ENCODE measurements at regions not wholly inside any gene's neighbourhood (a gene's known extent, or its start where the extent isn't known, plus 50 kb on each side); places are given as distances from the start of the nearest gene placed in this dataset.
A peak's percentile ranks its signal among the peaks of the same experiment; 100 is the strongest.

DNA sequence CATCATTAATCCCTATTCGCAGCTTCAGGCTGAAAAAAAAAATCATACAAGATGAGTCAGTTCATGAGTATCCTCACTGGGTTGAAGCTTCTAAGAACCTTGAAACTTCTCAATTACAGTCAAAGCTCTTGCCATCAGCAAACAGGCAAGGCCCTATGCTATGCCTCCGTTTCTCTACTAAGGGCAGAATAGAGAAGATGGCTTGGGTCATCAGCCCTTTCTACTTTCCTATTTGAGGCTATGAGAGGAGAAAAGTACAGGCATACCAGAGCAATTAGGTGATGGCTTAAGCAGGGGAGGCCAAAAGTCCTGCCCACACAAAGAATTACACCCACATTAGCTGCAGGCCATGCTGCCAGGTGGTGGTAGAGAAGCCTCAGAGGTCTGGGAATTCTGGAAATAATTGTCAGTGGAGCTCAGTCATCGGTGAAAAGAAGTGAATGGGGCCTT lies 89.0 kb downstream of the MRPL46 start:
- no peak for DNase-seq

DNA sequence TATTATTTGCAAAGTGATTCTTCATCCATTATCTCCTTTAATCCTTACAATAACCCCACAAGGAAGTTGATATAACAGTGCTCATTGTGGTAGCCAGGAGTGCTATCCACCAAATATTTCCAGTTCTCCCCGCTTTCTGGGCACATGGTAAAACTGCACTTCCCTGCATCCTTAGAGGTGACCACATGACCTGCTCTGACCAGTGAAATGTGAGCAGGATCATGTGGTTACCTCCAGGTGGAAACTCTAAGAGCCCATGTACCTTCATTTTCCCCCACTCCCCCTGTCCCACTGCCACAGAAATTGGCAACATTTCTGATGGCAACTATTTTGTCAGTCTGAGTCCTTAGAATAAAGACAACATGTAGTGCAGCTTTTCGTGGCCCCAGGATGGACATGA lies 89.7 kb downstream of the MRPL46 start:
- no peak for DNase-seq

DNA sequence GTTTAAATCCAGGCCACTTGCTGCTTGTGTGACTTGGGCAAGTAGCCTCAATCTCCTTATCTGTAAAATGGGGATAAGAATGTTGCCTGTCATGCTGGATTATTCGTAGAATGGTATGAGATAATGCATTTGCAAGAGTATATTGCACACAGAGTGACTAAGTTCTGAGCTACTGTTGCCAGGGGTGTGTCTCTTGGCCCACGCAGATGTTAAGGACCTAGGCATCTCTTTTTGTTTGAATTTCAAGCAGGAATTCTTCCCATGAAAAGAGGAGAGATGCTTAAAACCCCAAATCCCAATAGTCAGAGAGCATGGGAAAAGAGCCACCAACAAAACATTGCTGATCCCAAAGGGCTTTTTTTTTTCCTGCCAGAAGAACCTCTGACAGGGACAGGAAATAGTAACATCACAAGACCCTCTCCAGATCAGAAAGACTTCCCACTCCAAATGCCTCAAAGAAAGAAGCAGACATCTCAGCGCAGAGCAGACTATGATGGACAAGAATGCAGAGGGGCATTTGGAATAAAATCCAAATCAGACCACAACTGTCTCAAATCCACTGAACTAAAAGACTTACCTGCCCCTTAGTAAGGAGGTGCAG lies 90.5 kb downstream of the MRPL46 start:
- DNase-seq = no peak

DNA sequence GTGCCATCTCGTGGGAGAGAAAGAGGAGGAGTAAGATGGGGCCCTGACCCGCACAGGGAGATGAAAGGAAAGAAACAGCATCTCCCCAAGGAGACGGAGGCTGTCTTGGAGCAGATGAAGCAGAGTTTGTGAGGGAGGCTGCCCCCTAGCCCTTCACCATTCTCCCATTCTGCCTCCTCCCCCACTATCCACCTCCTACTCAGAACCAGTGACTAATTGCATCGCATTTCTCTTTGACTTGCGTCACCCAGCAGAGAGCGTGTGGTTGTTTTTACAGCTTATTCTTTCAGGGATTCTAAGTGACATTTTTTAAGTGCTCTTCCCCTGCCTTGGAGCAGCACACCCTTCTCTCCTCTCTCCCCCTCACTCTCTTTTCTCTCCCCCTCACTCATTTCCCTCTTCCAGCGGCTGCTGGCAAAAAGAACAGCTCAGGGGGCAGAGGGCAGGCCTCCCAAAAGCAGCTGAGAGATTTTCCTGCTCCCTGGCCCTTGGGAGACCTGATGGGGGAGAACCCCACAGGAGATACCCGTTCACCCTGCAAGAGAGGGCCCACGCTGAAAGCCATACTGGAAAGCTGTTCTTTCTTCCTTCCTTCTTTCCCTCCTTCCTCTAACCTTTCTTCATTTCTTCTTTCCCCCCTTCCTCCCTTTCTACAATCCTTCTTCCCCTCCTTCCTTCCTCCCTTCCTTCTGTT lies 91.8 kb downstream of the MRPL46 start:
- no peak for DNase-seq

DNA sequence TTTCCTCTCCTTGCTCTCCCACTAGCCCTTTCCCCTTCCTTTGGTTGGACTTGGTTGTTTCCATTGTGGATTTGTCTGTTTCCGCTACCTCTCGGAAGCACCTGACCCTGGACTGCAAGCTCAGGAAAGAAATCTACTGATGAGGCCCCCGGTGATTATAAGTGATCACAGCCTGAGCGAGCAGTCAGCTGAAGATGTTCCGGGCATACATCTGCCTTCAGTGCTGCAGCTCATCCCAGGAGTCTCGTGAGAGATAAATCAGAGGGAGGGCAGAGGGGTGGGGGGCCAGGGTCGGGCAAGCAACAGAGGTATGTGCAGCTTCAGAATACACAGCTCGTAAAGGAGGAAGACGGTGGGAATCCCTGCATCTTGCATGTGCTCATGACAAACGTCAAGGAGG lies 102.1 kb downstream of the MRPL46 start:
- no peak for DNase-seq

DNA sequence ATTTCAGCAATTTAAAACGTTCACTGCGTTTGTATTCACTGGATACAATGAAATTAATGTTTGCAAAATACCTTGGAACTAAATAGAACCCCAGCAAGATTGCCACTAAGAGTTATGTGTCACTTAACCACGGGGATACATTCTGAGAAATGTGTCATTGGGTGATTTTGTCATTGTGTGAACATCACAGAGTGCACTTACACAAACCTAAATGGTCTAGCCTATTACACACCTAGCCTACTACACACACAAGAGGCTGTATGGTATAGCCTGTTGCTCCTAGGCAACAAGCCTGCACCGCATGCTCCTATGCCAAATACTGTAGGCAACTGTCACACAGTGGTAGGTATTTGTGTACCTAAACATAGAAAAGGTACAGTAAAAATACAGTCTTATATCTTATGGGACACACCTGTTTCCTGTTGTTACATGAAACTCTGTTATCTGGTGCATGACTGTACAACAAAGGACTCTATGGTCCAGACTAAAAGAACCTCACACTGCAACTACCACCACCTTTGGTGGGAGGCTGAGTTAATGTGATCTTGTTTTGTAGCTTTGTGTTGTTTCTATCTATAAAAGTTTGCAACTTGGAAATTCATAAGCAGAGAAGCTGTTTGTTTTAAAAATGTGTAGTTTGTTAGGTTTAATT lies 92.2 kb upstream of the NTRK3 start:
- peak; percentile 15 for DNase-seq

DNA sequence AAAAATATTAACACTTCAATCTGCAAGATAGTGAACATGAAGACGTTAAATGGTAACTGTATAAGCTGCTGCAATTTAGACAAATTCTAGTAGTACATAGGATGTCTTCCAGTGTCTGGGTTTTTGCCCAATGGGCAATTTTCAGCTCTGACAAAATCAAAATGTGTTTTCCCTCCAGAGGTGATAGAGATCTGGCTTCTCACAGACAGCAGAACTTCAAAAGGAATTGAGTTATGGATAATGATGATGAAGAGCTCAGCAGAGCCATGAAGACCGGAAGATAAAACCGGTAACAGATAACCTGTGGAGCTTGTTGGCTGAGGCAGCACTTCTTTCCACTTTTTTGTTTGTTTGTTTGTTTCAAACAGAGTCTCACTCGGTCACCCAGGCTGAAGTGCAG lies 89.4 kb upstream of the NTRK3 start:
- DNase-seq = no peak

DNA sequence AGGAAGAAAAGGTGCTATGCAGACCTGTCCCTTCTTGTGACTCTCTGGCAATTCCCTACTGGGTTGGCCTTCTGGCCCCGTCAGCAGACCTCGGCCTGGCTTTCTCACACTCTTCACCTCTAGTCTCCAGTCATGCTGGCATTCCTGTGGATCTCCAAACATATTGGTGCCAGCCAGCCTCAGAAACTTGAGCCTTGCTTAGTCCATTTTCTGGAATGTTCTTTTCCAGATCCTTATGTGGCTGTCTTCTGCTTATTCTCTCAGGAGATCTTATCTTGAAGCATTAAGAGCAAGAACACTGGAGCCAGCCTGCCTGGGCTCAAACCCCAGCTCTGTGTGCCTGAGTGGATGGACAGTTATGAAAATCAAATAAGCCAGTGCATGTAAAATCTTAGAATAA lies 88.2 kb upstream of the NTRK3 start:
- no peak for DNase-seq

DNA sequence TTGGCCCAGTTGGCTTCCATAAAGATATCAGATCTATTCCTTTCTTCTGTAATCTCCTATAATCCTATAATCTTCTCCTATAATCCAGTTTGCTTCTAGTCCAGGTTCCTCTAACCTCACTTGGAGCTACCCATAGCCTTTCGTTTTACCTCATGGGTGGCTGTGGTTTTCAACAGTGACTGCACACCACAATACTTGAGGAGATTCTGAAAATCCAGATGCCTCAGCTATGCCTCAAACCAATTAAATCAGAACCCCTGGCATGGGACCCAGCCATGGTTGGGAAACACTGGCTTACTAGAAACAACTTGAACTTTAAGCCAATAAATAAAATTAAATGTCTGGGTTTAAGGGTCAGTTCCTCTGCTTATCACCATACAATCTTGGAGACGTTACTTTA lies 86.1 kb upstream of the NTRK3 start:
- no peak for DNase-seq

DNA sequence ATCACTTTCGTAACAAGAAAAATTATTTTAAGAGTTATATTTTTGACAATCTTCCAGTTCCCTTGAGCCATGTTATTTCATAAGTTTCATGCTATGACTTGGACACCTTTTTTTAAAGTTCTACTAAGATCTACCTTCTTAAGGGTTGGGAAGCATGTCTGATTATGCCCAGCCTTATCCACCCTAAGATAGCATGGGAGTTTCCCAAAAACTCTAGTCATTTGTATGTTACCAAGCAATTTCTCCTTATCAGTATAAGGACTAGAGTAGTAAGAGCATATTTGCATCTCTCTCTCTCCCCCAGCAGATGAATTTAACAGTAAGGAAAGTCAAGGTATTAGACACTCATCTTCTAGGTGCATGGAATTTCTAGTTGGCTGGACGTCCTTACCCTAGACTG lies 85.1 kb upstream of the NTRK3 start:
- DNase-seq = no peak

DNA sequence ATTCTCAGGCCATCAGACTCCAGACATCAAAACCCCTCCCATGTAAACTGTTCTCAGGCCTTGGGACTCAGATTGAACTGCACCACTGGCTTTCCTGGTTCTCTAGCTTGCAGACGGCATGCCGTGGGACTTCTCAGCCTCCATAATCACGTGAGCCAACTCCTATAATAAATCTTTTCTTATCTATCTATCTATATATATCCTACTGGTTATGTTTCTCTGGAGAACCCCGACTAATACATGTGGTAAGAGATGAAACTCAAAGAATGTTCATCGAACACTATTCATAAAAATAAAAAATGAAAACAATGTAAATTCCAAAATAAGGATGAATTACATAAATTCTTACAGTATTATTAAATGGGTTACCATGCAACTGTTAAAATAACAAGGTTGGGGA lies 84.5 kb upstream of the NTRK3 start:
- DNase-seq = no peak

DNA sequence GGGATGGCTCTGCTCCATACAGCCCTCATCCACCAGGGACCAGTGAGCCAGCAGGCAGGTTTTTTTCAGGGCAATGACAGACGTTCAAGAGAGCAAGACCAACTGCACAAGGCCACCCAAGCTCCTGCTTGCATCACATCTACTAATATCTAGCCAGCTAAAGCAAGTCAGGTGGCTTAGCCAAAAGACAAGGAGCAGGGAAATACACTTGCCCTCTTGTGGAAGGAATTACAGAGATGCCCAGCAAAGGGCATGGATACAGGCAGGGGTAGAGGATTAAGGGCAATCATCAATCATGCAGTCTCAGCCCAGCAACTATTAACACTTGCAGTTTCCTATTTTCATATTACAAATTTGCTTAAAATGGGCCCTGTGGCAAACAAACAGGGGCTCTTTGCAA lies 81.5 kb upstream of the NTRK3 start:
- DNase-seq = no peak

DNA sequence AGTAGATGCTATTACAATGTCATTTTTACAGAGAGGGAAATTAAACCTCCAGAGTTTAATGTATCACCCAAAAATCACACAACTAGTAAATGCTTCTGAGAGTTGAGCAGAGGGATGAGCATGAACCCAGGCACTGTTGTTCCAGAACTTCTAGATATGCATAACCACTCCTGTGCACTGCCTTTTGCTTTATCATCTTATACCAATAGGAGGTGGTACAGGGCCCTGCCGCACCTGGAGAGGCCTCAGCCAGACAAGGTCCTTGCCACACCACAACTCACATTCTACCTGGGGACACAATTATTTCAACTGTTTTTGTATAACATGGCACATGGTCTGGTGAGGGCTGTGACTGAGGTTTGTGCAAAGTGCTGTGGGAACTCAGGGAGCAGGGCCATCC lies 78.5 kb upstream of the NTRK3 start:
- no peak for DNase-seq

DNA sequence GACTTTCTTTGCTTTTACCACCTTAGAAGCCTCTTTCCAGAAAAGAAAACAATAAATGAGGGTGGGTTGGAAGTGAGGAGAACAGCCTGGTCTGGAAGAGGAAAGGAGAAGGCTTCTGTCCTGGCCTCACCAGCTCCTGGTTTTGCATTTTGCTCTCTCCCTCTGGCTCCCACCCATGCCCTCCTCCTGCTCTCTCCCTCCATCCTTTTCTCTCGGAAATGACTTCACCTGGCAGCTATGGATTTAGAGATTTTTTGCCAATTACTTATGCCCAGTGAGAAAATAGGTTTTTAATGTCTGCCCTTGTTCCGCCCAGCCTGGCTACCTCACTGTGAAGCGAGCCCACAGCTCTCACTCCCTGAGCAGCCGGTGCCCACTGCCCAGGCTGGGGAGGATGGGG lies 77.9 kb upstream of the NTRK3 start:
- no peak for DNase-seq

DNA sequence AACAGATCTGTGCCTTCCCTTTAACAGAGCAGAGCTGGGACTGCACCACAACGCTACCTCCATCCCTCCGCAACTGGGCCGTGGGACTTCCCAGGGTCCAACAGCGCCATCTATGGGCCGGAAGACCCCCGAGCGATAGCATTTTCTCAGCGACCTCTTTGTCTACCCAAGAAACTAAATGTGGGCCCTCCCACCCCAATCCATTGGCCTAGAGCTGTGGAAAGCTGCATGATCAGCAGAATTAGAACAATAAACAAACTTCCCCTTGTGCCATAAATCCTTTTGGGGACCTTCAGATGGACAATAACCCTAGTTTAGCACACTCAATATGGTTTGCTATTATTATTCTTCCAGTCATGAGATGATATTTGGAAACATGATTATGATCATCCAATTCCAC lies 74.8 kb upstream of the NTRK3 start:
- peak; percentile 60 for DNase-seq

DNA sequence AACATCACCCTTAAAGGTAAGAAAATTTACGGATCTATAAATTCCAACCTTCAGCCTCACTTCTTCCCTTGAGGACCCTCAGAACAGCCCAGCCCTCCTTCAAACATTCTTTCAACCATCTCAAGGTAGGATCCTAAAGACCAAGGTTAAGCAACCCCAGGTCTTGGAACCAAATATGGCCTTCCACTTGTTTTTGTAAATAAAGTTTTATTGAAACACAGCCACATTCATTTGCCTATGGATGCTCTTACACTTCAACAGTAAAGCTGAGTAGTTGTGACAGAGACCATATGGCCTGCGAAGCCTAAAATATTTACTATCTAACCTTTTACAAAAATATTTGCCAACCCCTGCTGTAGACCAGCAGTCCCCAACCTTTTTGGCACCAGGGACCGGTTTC lies 70.4 kb upstream of the NTRK3 start:
- DNase-seq = no peak

DNA sequence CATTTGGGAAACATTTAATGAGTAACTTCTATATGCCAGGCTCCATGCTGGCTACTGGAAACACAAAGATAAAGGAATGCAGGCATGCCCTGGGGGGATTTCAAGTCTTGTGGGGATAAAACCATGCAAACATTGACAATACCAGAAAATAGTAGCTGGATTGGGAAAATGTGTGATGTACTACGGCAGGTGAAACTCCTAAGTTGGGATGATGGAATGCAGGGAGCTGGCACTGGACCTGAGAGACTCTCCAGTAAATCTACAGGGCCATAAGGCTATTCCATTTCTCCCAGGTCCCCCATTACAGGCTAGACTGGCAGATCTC lies 68.2 kb upstream of the NTRK3 start:
- DNase-seq = no peak

DNA sequence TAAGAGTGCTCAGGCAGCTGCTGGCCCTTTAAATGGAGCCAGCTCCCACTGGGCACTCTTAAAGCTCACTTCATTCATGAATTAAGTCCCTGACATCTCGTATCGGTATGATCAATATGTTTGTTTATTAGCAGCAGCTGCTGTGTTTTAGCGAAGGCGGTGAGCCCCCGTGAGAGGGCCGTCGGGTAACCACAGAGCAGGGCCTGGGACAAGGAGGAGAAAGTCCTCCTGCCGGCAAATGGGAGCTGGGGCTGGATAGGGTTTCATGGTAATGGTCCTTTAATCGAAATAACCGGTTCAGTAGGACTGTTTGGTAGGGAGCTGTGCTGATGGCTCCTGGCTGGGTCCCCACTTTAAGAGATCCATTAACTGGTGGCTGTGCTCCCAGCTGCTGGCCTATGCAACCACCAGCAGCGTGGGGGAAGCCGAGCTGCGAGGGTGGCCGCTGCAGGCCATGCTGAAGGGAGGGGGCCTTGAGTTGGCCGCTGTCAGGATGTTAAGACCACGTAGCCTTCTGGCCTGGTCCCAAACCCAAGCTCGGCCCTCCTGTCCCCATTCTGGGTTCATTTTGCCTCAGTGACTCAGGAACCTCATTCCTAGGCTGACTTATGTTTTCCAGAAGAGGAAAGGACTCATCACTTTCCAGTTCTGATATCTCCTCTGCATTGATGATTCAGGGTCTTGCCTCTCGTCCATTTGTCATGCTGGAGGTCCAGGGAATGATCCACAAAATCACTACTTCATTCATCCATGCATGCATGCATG lies 67.6 kb upstream of the NTRK3 start:
- no peak for DNase-seq

DNA sequence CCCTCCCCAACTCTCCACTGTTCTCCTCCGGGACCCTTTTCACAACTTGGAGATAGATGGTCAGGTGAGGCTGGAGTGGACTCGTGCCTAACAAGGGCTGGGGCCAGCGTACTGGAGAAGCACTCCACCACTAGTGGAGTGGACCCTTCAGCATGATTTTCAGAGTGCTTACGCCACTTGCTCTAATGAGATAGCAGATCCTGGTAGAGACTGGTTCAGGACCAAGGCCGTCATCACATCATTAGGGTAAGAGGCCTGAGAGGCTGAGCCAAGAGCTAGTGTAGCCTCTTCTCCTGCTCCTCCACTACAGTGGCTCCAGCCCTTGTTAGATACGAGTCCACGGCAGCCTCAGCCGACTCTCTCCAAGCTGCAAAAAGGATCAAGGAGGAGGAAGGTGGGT lies 66.9 kb upstream of the NTRK3 start:
- no peak for DNase-seq

DNA sequence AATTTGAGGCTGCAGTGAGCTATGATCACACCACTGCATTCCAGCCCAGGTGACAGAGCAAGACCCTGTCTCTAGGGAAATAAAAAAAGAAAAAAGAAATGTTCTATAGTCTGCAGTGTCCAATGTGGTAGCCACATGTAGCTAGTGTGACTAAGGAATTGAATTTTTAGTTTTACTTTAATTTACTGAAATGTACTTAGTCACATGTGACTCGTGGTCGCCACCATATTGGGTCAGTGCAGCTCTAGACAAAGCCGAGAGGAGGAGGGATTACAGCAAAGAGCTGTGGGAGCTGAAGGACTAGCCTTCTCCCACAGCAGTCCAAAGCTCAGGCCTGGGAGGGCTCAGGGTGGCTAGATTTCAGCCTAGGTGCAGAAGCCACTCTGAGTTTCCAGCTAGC lies 65.9 kb upstream of the NTRK3 start:
- DNase-seq = no peak

DNA sequence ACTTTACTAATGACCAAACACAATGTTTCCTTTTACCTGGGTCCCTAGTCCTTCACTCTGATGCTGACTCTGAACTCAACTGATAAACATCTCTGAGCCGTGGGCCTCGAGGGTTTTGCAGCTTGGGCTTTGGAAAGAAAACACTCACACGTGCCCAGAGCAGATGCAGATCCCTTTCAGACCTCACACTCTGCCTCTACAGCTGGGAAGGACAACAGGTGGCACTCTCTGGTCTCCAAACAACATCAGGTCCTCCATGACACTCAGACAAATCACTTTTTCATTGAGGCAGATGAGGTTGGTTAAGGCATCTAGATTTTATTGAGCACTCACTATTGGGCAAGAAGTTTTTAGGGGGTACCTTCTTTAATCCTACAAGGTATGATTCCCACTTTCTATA lies 64.7 kb upstream of the NTRK3 start:
- DNase-seq = no peak

DNA sequence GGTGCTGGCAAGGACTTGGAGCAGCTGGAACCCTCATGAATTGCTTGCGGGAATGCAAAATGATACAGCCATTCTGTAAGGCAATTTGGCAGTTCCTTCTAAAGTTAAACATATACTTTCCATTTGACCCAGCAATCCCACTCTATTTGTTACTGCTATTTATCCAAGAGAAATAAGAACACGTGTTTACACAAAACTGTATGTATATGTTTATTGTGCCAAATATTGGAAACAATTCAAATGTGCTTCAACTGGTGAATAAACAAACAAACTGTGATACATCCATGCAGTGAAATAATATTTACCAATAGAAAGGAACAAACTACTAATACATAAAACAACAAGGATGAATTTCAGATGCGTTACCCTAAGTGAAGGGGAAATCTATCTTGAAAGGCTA lies 60.0 kb upstream of the NTRK3 start:
- DNase-seq = no peak

DNA sequence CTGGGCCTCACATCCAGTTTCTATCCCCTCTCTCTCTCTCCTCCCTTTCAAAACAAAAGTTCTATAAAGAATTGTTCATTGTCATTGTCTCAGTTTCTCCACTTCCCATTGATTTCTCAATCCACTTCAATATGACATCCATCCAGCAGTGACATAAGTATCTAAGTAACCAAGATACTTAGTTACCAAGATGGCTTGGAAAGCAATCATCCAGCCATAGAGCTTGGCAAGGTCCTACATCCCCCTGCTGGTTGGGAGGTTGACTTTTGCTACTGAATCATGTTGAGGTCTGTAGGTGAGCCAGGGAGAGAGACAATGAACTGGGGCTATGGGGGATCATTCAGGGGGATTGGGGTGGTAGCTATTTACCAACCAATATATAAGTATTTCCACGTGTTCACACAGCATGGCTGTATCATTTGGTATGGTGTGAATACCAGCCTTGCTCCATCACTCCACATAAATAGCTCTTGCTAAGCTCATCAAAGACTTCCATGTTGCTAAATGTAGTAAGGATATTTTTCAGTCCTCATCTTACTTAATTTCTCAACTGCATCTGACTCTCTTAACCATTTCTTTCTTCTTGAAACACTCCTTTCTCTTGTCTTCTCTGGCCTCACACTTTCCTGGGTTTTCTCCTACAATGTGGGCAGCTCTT lies 58.8 kb upstream of the NTRK3 start:
- no peak for DNase-seq
